ENCODE measurements at regions not wholly inside any gene's neighbourhood (a gene's known extent, or its start where the extent isn't known, plus 50 kb on each side); places are given as distances from the start of the nearest gene placed in this dataset.

GRCh38 chr10:113389969-113390368 is 162.9 kb upstream of the HABP2 start:
- DNase-seq (ENCODE audit: low read depth, low spot score) = no peak
- Mint-ChIP-seq H3K9me3 (no peaks in the 10 kb centered on the region), H3K4me1 (peaks cover 5% of the 10 kb centered on the region), H3K4me3 (no peak overlapping the region), H3K27me3 (ENCODE audit: low read depth) (peaks cover 30% of the 10 kb centered on the region), H3K27ac (ENCODE audit: unreplicated experiment) (no peak overlapping the region), H3K36me3 (ENCODE audit: low read depth) (no peaks in the 10 kb centered on the region)
- TF ChIP-seq, protein P1, sequence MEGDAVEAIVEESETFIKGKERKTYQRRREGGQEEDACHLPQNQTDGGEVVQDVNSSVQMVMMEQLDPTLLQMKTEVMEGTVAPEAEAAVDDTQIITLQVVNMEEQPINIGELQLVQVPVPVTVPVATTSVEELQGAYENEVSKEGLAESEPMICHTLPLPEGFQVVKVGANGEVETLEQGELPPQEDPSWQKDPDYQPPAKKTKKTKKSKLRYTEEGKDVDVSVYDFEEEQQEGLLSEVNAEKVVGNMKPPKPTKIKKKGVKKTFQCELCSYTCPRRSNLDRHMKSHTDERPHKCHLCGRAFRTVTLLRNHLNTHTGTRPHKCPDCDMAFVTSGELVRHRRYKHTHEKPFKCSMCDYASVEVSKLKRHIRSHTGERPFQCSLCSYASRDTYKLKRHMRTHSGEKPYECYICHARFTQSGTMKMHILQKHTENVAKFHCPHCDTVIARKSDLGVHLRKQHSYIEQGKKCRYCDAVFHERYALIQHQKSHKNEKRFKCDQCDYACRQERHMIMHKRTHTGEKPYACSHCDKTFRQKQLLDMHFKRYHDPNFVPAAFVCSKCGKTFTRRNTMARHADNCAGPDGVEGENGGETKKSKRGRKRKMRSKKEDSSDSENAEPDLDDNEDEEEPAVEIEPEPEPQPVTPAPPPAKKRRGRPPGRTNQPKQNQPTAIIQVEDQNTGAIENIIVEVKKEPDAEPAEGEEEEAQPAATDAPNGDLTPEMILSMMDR (conservative IDR thresholded peaks at IDR 0.05) = no peak

- DNase-seq (ENCODE audit: low read depth, low spot score) = no peak
- H3K4me1 Mint-ChIP-seq = no peaks in the 10 kb centered on the region
Observed at GRCh38 chr10:113390896-113391295, 162.0 kb upstream of the HABP2 start.

DNA sequence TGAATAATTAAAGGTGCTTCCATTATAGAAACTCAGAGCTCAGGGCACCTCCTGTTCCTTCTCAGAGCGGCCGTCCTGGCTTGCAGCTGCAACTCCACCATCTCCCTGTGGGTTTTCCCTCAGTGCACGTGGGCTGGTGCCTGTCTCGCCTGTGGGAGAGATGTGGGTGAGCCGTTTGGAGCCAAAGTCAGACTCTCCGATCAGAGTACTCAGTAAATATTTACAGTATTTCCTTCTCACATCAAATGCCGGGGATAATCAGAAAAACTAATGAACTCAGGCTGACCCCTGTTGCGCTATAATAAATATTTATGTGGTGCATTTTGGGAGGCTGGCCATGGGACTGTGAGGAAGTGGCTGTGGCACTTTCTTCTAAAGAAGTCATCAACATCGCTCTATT is 155.8 kb upstream of the HABP2 start:
- H3K4me3 Mint-ChIP-seq = no peak overlapping the region
- DNase-seq (ENCODE audit: low read depth, low spot score) = no peak
- no peaks in the 10 kb centered on the region for H3K9me3 Mint-ChIP-seq
- H3K27me3 Mint-ChIP-seq (ENCODE audit: low read depth) = peaks cover 3% of the 10 kb centered on the region
- no peak overlapping the region for H3K27ac Mint-ChIP-seq (ENCODE audit: unreplicated experiment)
- no peaks in the 10 kb centered on the region for H3K4me1 Mint-ChIP-seq
- TF ChIP-seq, protein P1 (conservative IDR thresholded peaks at IDR 0.05) = no peak
- H3K36me3 Mint-ChIP-seq (ENCODE audit: low read depth) = no peaks in the 10 kb centered on the region

More at GRCh38 chr10:113390896-113391295, 162.0 kb upstream of the HABP2 start:
- Mint-ChIP-seq H3K27ac (ENCODE audit: unreplicated experiment) (no peak overlapping the region), H3K4me3 (no peak overlapping the region), H3K9me3 (no peaks in the 10 kb centered on the region), H3K36me3 (ENCODE audit: low read depth) (no peaks in the 10 kb centered on the region), H3K27me3 (ENCODE audit: low read depth) (peaks cover 21% of the 10 kb centered on the region)
- TF ChIP-seq, protein P1 (conservative IDR thresholded peaks at IDR 0.05) = no peak

DNA sequence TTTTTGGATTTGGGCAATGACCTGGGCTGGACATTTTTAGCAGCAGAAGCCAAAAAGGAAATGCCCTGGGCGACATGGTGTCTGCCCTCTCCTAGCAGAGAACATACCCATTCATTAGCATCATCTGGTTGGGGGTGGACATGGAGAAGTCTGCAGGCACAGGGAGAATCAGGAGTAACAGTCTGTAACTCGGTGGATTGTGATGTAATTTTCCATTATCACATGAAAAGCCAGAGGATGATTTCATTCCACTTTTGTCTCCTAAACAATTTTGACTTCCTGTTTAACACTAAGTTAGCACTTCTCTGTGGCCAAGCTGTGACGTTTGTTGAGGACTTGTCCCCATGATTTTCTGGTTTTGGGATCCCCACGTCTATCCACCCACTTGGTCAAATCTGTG is 153.8 kb upstream of the HABP2 start:
- Mint-ChIP-seq H3K9me3 (no peaks in the 10 kb centered on the region), H3K27ac (ENCODE audit: unreplicated experiment) (no peak overlapping the region), H3K4me1 (no peaks in the 10 kb centered on the region), H3K36me3 (ENCODE audit: low read depth) (no peaks in the 10 kb centered on the region), H3K27me3 (ENCODE audit: low read depth) (no peaks in the 10 kb centered on the region), H3K4me3 (no peak overlapping the region)
- DNase-seq (ENCODE audit: low read depth, low spot score) = no peak
- TF ChIP-seq, protein P1 (conservative IDR thresholded peaks at IDR 0.05) = no peak

GRCh38 chr10:113402602-113403001 is 150.3 kb upstream of the HABP2 start:
- Mint-ChIP-seq H3K9me3 (no peaks in the 10 kb centered on the region), H3K27ac (ENCODE audit: unreplicated experiment) (no peak overlapping the region), H3K4me1 (peaks cover 3% of the 10 kb centered on the region), H3K36me3 (ENCODE audit: low read depth) (no peaks in the 10 kb centered on the region), H3K27me3 (ENCODE audit: low read depth) (peaks cover 13% of the 10 kb centered on the region), H3K4me3 (no peak overlapping the region)
- DNase-seq (ENCODE audit: low read depth, low spot score) = no peak
- TF ChIP-seq, protein P1 (conservative IDR thresholded peaks at IDR 0.05) = no peak

- no peak overlapping the region for H3K27ac Mint-ChIP-seq (ENCODE audit: unreplicated experiment)
- DNase-seq (ENCODE audit: low read depth, low spot score) = no peak
- H3K4me3 Mint-ChIP-seq = no peak overlapping the region
- no peaks in the 10 kb centered on the region for H3K36me3 Mint-ChIP-seq (ENCODE audit: low read depth)
- TF ChIP-seq, protein P1 (conservative IDR thresholded peaks at IDR 0.05) = no peak
- H3K27me3 Mint-ChIP-seq (ENCODE audit: low read depth) = peaks cover 25% of the 10 kb centered on the region
- peaks cover 14% of the 10 kb centered on the region for H3K4me1 Mint-ChIP-seq
- no peaks in the 10 kb centered on the region for H3K9me3 Mint-ChIP-seq
Observed at GRCh38 chr10:113407218-113407617, 145.6 kb upstream of the HABP2 start.

Data from neural crest cell (in vitro differentiated cells).